A549 (cell line): ENCODE measurements at regions not wholly inside any gene's neighbourhood (a gene's known extent, or its start where the extent isn't known, plus 50 kb on each side); places are given as distances from the start of the nearest gene placed in this dataset.

ENCODE experiments used
- BHLHE40 ChIP-seq: IDR thresholded peaks from 2 replicates; pipeline ENCODE4 v1.6.1; 2012; ENCODE audit warnings: low read depth, low read length, inconsistent platforms
- EP300 ChIP-seq, 2 experiments: fragments of >200 bp; sonication (Bioruptor Twin); formaldehyde crosslinking; IDR thresholded peaks; 2 replicates in 1 of 2; 3 replicates in 1 of 2; pipeline ENCODE4 v1.6.1; 2016 to 2017
- HDAC2 ChIP-seq: fragments of 200-600 bp; sonication (generic); IDR thresholded peaks from 2 replicates; pipeline ENCODE4 v1.6.1; 2016
- HOXB13 ChIP-seq: fragments of 250-450 bp; sonication (Bioruptor Pico); IDR thresholded peaks from 2 replicates; pipeline ENCODE4 v1.5.0; 2020; ENCODE audit warnings: low read depth, mild to moderate bottlenecking, moderate library complexity
- MAFK ChIP-seq: fragments of 450-650 bp; IDR thresholded peaks from 2 replicates; pipeline ENCODE4 v1.6.1; 2014; ENCODE audit not compliant: partially characterized antibody
- MAZ ChIP-seq: fragments of 150-350 bp; IDR thresholded peaks from 2 replicates; pipeline ENCODE4 v1.6.1; 2014; ENCODE audit warnings: antibody characterized with exemption, low read depth, low read length, borderline replicate concordance
- NFE2L2 ChIP-seq: fragments of 150-350 bp; conservative IDR thresholded peaks from 2 replicates; pipeline ENCODE4 v1.6.1; 2014; ENCODE audit warnings: low read length
- POLR2A ChIP-seq: IDR thresholded peaks from 2 replicates; pipeline ENCODE4 v1.6.1; 2012; ENCODE audit warnings: mild to moderate bottlenecking, low read length
- TP53 ChIP-seq: fragments of 250-450 bp; sonication (Bioruptor Pico); IDR thresholded peaks from 2 replicates; pipeline ENCODE4 v1.5.0; 2021; ENCODE audit warnings: mild to moderate bottlenecking, moderate library complexity
- TF ChIP-seq, protein P1 (sequence below): fragments of >200 bp; sonication (Bioruptor Twin); formaldehyde crosslinking; IDR thresholded peaks from 3 replicates; pipeline ENCODE4 v1.5.1; 2016
- TF ChIP-seq, protein P2 (sequence below): fragments of 200-600 bp; sonication (generic); IDR thresholded peaks from 2 replicates; pipeline ENCODE4 v1.6.1; 2016; ENCODE audit warnings: antibody characterized with exemption, mild to moderate bottlenecking, moderate library complexity

DNA sequence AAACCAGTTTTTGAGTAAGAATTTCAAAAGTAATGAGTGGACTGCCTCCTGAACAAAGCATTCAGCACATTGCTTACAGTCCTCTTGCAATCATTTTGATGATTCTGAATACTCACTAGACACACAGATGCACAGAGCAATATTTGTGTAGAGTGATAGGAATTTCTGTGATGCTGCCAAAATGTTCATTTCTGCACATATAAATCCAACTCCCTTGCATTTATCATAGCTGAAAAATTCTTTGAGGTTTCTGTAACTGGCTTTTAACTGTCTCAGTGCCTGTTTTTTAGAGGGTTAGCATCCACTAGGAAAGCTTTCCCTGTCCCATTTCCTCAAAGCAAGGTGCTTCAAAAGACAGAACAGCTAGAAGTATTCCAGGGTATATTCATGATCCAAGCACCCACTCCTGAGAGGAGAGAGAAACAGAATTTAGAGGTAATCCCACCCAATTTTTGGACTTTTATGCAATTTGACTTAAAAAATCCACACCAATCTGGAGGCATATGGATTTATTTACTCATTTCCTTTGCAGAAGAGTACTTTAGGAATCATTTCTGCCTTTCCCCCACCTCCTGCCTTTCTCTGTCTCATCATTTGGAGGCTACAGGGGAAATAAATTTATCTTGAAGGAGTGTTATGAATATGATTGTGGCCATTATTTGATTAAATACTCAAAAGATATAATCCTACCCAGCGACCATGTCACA is 234.5 kb upstream of the SLIT2 start:
- TF ChIP-seq MAFK, result no peak
- TF ChIP-seq POLR2A, result no peak
- no peak for TF ChIP-seq MAZ
- TF ChIP-seq, protein P1, sequence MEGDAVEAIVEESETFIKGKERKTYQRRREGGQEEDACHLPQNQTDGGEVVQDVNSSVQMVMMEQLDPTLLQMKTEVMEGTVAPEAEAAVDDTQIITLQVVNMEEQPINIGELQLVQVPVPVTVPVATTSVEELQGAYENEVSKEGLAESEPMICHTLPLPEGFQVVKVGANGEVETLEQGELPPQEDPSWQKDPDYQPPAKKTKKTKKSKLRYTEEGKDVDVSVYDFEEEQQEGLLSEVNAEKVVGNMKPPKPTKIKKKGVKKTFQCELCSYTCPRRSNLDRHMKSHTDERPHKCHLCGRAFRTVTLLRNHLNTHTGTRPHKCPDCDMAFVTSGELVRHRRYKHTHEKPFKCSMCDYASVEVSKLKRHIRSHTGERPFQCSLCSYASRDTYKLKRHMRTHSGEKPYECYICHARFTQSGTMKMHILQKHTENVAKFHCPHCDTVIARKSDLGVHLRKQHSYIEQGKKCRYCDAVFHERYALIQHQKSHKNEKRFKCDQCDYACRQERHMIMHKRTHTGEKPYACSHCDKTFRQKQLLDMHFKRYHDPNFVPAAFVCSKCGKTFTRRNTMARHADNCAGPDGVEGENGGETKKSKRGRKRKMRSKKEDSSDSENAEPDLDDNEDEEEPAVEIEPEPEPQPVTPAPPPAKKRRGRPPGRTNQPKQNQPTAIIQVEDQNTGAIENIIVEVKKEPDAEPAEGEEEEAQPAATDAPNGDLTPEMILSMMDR, result no peak
- no peak for TF ChIP-seq BHLHE40
- TF ChIP-seq HOXB13, result no peak
- no peak for TF ChIP-seq HDAC2
- TF ChIP-seq TP53 (CRISPR knock-in tag), result no peak
- TF ChIP-seq, protein P2, sequence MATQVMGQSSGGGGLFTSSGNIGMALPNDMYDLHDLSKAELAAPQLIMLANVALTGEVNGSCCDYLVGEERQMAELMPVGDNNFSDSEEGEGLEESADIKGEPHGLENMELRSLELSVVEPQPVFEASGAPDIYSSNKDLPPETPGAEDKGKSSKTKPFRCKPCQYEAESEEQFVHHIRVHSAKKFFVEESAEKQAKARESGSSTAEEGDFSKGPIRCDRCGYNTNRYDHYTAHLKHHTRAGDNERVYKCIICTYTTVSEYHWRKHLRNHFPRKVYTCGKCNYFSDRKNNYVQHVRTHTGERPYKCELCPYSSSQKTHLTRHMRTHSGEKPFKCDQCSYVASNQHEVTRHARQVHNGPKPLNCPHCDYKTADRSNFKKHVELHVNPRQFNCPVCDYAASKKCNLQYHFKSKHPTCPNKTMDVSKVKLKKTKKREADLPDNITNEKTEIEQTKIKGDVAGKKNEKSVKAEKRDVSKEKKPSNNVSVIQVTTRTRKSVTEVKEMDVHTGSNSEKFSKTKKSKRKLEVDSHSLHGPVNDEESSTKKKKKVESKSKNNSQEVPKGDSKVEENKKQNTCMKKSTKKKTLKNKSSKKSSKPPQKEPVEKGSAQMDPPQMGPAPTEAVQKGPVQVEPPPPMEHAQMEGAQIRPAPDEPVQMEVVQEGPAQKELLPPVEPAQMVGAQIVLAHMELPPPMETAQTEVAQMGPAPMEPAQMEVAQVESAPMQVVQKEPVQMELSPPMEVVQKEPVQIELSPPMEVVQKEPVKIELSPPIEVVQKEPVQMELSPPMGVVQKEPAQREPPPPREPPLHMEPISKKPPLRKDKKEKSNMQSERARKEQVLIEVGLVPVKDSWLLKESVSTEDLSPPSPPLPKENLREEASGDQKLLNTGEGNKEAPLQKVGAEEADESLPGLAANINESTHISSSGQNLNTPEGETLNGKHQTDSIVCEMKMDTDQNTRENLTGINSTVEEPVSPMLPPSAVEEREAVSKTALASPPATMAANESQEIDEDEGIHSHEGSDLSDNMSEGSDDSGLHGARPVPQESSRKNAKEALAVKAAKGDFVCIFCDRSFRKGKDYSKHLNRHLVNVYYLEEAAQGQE, result no peak
- no peak for TF ChIP-seq NFE2L2
- TF ChIP-seq EP300 (IDR thresholded peaks at IDR 0.05), result no peak
